ENCODE measurements at regions not wholly inside any gene's neighbourhood (a gene's known extent, or its start where the extent isn't known, plus 50 kb on each side); places are given as distances from the start of the nearest gene placed in this dataset.

DNA sequence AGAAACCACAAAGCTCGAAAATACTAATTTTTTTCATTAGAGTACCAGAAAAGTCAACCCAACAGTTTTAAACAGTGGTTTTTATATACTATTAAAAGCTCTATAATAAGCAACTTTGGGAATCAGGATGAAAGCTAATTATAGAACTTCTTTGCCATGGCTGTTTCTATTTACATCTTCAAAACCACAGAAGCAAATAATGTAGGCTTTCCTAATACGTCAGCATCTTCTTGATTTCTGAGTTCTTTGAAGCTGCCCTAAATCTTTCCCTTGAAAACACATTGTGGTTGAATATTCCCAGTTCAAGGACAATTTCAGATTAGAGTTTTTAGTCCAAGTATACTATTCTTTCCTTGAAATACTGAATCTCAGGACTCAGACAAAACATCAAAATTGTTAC lies 460.2 kb upstream of the FAT1 start:
- TF ChIP-seq ZBTB8A (tag by site-specific recombination; IDR thresholded peaks at IDR 0.05) (no peak), ZNF404 (tag by site-specific recombination; IDR thresholded peaks at IDR 0.05) (no peak), ZNF169 (tag by site-specific recombination; IDR thresholded peaks at IDR 0.05) (no peak), ZBTB49 (tag by site-specific recombination; IDR thresholded peaks at IDR 0.05; ENCODE audit: low read depth) (no peak), ZNF548 (tag by site-specific recombination; IDR thresholded peaks at IDR 0.05) (no peak), ZNF274 (IDR thresholded peaks at IDR 0.05; ENCODE audit: low read length) (no peak), ZNF274 (tag by site-specific recombination; IDR thresholded peaks at IDR 0.05; ENCODE audit: borderline replicate concordance) (no peak), PRDM1 (tag by site-specific recombination; IDR thresholded peaks at IDR 0.05) (no peak), ZNF792 (tag by site-specific recombination; IDR thresholded peaks at IDR 0.05) (no peak), ZNF555 (tag by site-specific recombination; conservative IDR thresholded peaks at IDR 0.05) (no peak)
- TF ChIP-seq, protein P1, sequence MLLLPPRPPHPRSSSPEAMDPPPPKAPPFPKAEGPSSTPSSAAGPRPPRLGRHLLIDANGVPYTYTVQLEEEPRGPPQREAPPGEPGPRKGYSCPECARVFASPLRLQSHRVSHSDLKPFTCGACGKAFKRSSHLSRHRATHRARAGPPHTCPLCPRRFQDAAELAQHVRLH (tag by site-specific recombination; IDR thresholded peaks at IDR 0.05), result no peak
- Histone ChIP-seq H3K4me3 (ENCODE audit: low read depth, low read length) (no peak overlapping the region), H3K36me3 (ENCODE audit: control insufficient read depth in 2 of 2, insufficient read depth in 1 of 2, low read length in 2 of 2) (no peaks in the 10 kb centered on the region), H3K9me3 (ENCODE audit: control insufficient read depth, insufficient read depth, low read depth, low read length) (no peaks in the 10 kb centered on the region), H3K27ac (ENCODE audit: extremely low read depth, low read depth, low read length) (no peak overlapping the region), H3K4me1 (ENCODE audit: control insufficient read depth, insufficient read depth, low read length) (peaks cover 2% of the 10 kb centered on the region)
- POLR2A ChIA-PET, result no interaction called here
- CTCF ChIA-PET, result no interaction called here

GRCh38 chr4:187184508-187184907 lies 460.9 kb upstream of the FAT1 start:
- H3K4me1 ChIP-seq (ENCODE audit: control insufficient read depth, insufficient read depth, low read length), result peaks cover 2% of the 10 kb centered on the region
- no peaks in the 10 kb centered on the region for H3K36me3 ChIP-seq (ENCODE audit: control insufficient read depth in 2 of 2, insufficient read depth in 1 of 2, low read length in 2 of 2)
- no peak overlapping the region for H3K4me3 ChIP-seq (ENCODE audit: low read depth, low read length)
- TF ChIP-seq ZNF16 (tag by site-specific recombination; IDR thresholded peaks at IDR 0.05; ENCODE audit: low read depth), result no peak
- TF ChIP-seq, protein P1 (tag by site-specific recombination; IDR thresholded peaks at IDR 0.05), result no peak
- TF ChIP-seq ZNF529 (tag by site-specific recombination; IDR thresholded peaks at IDR 0.05; ENCODE audit: insufficient replicate concordance), result no peak
- no peak for TF ChIP-seq ZFP41 (tag by site-specific recombination; IDR thresholded peaks at IDR 0.05; ENCODE audit: borderline replicate concordance)
- TF ChIP-seq GLI4 (tag by site-specific recombination; IDR thresholded peaks at IDR 0.05), result no peak
- no peak for TF ChIP-seq ZNF37A (tag by site-specific recombination; IDR thresholded peaks at IDR 0.05)
- no peak for TF ChIP-seq ZNF221 (tag by site-specific recombination; IDR thresholded peaks at IDR 0.05; ENCODE audit: borderline replicate concordance)
- TF ChIP-seq HOXD13 (CRISPR knock-in tag; IDR thresholded peaks at IDR 0.05; ENCODE audit: borderline replicate concordance), result no peak
- no peak for TF ChIP-seq ZNF416 (tag by site-specific recombination; IDR thresholded peaks at IDR 0.05)
- no peak overlapping the region for H3K27ac ChIP-seq (ENCODE audit: extremely low read depth, low read depth, low read length)
- CTCF ChIA-PET, result no interaction called here
- POLR2A ChIA-PET, result no interaction called here
- no peaks in the 10 kb centered on the region for H3K9me3 ChIP-seq (ENCODE audit: control insufficient read depth, insufficient read depth, low read depth, low read length)

DNA sequence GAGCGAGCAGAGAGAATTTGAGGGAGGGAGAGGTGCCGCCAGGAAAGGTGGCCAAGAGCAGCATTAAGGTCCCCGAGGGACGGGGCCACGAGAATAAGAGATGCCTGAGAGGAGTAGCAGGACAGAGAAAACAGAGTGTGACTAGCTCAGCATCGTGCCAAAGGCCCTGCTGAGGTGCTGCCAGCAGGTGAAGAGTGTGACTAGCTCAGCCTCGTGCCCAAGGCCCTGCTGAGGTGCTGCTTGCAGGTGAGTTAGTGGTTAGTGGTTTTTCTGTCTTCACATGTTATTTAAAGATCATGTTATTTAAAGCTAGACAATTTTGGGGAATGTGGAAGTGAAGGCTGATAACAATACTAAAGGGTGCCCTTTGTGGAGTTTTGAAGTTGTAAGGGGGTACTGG lies 464.5 kb upstream of the FAT1 start:
- no peaks in the 10 kb centered on the region for H3K36me3 ChIP-seq (ENCODE audit: control insufficient read depth in 2 of 2, insufficient read depth in 1 of 2, low read length in 2 of 2)
- CTCF ChIA-PET, result interaction anchor here (0.6 kb wide), 1 partner anchor 18 kb away, joined by 3 read pairs; no protein-coding TSS in a partner anchor
- no peaks in the 10 kb centered on the region for H3K4me1 ChIP-seq (ENCODE audit: control insufficient read depth, insufficient read depth, low read length)
- H3K27ac ChIP-seq (ENCODE audit: extremely low read depth, low read depth, low read length), result no peak overlapping the region
- H3K4me3 ChIP-seq (ENCODE audit: low read depth, low read length), result no peak overlapping the region
- POLR2A ChIA-PET, result no interaction called here
- H3K9me3 ChIP-seq (ENCODE audit: control insufficient read depth, insufficient read depth, low read depth, low read length), result no peaks in the 10 kb centered on the region
- TF ChIP-seq ZNF266 (tag by site-specific recombination; IDR thresholded peaks at IDR 0.05; ENCODE audit: low read depth) (no peak), ZNF311 (tag by site-specific recombination; IDR thresholded peaks at IDR 0.05; ENCODE audit: borderline replicate concordance) (no peak), TCF7L2 (IDR thresholded peaks at IDR 0.05; ENCODE audit: borderline replicate concordance, low read depth, low read length) (no peak), ZFP69B (tag by site-specific recombination; IDR thresholded peaks at IDR 0.05) (no peak), ZSCAN30 (tag by site-specific recombination; IDR thresholded peaks at IDR 0.05) (no peak), ZNF354C (tag by site-specific recombination; IDR thresholded peaks at IDR 0.05; ENCODE audit: borderline replicate concordance, low read depth) (no peak), ZNF555 (tag by site-specific recombination; conservative IDR thresholded peaks at IDR 0.05) (no peak)
- TF ChIP-seq, protein P2, sequence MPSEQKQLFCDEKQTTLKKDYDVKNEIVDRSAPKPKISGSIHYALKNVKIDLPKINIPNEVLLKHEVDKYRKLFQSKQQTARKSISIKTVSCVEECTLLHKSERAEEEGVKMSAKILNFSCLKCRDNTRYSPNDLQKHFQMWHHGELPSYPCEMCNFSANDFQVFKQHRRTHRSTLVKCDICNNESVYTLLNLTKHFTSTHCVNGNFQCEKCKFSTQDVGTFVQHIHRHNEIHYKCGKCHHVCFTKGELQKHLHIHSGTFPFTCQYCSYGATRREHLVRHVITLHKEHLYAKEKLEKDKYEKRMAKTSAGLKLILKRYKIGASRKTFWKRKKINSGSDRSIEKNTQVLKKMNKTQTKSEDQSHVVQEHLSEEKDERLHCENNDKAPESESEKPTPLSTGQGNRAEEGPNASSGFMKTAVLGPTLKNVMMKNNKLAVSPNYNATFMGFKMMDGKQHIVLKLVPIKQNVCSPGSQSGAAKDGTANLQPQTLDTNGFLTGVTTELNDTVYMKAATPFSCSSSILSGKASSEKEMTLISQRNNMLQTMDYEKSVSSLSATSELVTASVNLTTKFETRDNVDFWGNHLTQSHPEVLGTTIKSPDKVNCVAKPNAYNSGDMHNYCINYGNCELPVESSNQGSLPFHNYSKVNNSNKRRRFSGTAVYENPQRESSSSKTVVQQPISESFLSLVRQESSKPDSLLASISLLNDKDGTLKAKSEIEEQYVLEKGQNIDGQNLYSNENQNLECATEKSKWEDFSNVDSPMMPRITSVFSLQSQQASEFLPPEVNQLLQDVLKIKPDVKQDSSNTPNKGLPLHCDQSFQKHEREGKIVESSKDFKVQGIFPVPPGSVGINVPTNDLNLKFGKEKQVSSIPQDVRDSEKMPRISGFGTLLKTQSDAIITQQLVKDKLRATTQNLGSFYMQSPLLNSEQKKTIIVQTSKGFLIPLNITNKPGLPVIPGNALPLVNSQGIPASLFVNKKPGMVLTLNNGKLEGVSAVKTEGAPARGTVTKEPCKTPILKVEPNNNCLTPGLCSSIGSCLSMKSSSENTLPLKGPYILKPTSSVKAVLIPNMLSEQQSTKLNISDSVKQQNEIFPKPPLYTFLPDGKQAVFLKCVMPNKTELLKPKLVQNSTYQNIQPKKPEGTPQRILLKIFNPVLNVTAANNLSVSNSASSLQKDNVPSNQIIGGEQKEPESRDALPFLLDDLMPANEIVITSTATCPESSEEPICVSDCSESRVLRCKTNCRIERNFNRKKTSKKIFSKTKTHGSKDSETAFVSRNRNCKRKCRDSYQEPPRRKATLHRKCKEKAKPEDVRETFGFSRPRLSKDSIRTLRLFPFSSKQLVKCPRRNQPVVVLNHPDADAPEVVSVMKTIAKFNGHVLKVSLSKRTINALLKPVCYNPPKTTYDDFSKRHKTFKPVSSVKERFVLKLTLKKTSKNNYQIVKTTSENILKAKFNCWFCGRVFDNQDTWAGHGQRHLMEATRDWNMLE (tag by site-specific recombination; conservative IDR thresholded peaks at IDR 0.05; ENCODE audit: low read depth), result no peak

Measured in HEK293 (cell line).